A673 (cell line): ENCODE measurements at regions not wholly inside any gene's neighbourhood (a gene's known extent, or its start where the extent isn't known, plus 50 kb on each side); places are given as distances from the start of the nearest gene placed in this dataset.

ENCODE experiments used
- EZH2 ChIP-seq: fragments of 200-600 bp; sonication (generic); IDR thresholded peaks from 2 replicates; pipeline ENCODE4 v1.6.1; 2017; ENCODE audit warnings: borderline replicate concordance, low read depth, mild to moderate bottlenecking, mixed read lengths, antibody characterized with exemption, low read length; ENCODE audit not compliant: poor library complexity, severe bottlenecking
- TF ChIP-seq, protein P1 (sequence below): fragments of 300-800, 200-600 bp; sonication (generic); conservative IDR thresholded peaks from 2 replicates; pipeline ENCODE4 v1.5.1; 2017; ENCODE audit warnings: low read depth, mild to moderate bottlenecking, antibody characterized with exemption, low read length, moderate library complexity, mixed read lengths

DNA sequence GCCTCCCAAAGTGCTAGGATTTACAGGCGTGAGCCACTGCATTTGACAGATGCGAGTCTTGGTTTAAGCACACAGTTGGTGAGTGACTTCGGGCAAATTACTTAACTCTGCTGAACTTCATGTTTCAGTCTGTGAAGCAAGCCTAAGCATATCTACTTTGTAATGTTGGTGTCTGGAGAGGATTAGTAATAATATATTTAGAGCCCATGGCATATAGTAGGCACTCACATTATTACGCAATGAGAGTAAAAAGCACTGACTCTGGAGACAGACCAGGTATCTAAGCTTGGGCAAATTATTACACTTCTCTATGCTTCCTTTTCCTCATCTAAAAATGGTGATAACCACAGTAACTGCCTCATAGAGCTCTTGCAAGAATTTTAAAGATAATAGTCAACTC, 208.7 kb upstream of the P2RY1 start:
- TF ChIP-seq, protein P1, sequence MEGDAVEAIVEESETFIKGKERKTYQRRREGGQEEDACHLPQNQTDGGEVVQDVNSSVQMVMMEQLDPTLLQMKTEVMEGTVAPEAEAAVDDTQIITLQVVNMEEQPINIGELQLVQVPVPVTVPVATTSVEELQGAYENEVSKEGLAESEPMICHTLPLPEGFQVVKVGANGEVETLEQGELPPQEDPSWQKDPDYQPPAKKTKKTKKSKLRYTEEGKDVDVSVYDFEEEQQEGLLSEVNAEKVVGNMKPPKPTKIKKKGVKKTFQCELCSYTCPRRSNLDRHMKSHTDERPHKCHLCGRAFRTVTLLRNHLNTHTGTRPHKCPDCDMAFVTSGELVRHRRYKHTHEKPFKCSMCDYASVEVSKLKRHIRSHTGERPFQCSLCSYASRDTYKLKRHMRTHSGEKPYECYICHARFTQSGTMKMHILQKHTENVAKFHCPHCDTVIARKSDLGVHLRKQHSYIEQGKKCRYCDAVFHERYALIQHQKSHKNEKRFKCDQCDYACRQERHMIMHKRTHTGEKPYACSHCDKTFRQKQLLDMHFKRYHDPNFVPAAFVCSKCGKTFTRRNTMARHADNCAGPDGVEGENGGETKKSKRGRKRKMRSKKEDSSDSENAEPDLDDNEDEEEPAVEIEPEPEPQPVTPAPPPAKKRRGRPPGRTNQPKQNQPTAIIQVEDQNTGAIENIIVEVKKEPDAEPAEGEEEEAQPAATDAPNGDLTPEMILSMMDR = no peak
- TF ChIP-seq EZH2 = no peak
